T47D (cell line): ENCODE measurements at regions not wholly inside any gene's neighbourhood (a gene's known extent, or its start where the extent isn't known, plus 50 kb on each side); places are given as distances from the start of the nearest gene placed in this dataset.
"Not testable (repeated sequence)": the region's sequence is repeated elsewhere in the genome, so short reads cannot be mapped to it uniquely, and the experiment has no call there.

ENCODE experiments used
- DNase-seq, 2 experiments: peaks; one replicate each; pipeline versions ENCODE4 v3.0.0 to v3.0.0-alpha.2; 2011 to 2012; ENCODE audit warnings: low read depth in 1 of 2, low spot score in 1 of 2
- JUND ChIP-seq: IDR thresholded peaks from 2 replicates; pipeline ENCODE4 v1.6.1; 2012; ENCODE audit warnings: low read depth
- in situ Hi-C: cut with HindIII; loops from 2 replicates; pipeline ENCODE4 v1.10.0; 2016; ENCODE audit warnings: low sequenced_read_pairs, low pct_unique_long_range_greater_than_20kb

DNA sequence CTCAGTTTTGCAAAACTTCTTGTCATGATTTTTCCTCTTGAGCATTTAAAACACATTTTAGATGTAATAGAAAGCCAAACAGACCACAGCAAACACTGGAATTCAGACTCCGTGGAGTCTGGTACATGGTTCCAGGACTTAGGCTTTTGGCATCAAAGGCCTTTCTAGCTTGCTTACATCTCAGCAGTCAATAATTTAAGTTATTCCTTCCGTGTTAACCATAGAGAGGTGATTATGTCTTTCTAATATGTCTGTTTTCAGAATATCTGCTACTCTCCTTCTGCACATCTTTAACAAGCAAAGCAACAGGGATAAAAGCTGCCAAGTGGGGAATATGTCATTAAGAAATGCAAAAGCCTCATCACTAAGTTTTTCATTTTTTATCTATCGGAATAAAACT, 171.7 kb upstream of the CRBN start:
- in situ Hi-C loops: no loop called here

DNA sequence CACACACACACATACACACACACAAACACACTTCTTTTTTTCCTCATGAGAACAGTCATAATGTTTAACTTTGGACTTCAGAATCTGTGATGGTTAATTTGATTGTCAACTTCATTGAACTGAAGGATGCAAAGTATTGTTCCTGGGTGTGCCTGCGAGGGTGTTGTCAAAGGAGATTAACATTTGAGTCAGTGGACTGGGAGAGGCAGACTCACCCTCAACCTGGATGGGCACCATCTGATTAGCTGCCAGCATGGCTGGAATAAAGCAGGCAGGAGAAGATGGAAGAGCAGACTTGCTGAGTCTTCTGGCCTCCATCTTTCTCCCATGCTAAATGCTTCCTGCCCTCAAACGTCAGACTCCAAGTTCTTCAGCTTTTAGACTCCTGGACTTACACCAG, 167.6 kb upstream of the CRBN start:
- DNase-seq, in situ Hi-C loops: not testable (repeated sequence)

More for the DNA sequence above, 171.7 kb upstream of the CRBN start:
- TF ChIP-seq JUND: no peak
- DNase-seq: no peak

DNA sequence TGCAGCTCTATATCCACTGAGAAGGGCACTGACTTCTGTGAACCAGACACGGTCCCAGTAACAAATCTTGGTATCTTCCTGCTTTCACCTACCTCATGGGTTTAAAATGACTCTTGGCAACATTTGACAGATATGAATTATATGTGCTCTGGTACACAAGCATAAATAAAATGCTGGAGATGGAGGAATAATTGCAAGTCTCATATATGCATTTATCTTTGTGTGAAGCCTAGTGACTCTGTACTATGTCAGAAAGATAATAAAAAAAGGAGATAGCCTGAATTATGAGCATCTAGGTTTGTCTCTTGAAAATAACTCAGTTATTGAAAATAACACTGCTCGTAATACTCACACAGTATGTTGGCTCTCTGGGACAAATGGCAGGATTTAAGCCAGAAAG, 167.1 kb upstream of the CRBN start:
- no peak for DNase-seq
- in situ Hi-C loops: no loop called here
- no peak for TF ChIP-seq JUND

DNA sequence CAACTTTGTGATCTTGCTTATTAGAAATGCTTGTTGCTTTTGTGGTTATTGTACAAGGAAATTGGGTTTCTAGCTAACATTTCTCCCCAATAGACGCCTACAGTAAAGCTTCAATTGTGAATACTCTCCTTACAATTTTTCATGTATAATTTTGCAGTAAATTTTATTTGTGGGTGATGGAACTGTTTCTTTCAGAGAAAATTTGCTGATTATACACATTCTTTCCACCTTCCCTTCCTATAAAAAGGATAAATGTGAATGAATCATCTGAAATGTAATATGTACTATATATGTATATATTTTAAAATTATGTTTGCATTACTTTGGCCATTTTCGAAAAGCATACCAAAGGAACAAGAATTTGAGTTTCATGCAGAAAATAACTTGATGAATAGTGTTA, 162.7 kb upstream of the CRBN start:
- in situ Hi-C loops: no loop called here
- no peak for DNase-seq
- TF ChIP-seq JUND: no peak

DNA sequence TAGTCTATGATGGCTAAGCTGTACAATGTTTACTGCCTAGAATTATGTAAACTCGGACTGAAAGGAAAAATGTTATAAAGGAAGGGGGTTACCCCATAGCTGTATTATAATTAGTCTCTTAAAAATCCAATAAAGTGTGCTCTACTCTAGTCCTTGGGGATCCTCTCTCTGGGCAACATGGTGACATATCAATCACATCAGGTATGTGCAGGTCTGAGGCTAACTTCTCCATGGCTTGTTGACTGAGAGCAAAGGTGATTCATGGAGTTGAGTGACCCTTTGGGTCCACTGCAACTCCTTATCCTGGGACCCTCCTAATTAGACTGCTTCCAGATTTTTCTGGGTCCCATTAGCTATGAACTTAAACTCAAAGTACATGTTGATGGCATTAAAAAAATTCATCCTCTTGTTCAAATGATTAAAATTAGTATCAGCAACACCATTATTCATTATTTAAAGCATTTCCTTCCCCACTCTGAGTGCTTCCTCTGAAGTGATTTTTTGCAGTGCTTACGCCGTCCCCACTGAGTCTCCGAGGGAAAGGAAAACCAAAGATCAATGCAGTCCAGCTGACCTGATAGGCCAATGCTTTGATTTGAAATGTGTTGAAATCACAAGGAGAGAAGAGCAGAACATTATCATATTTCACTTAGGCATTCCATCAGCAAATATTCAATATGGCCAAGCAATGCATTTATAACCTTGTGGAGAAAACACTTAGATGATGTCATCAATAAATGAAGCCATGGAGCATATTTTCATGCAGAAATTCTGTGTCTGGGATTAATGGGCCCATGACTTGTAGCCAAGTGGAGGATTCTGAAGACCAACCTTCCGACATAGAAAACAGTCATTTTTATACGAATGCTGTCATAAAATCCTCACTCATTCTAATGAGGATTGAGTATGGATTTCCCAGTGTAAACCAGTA, 161.7 kb upstream of the CRBN start:
- in situ Hi-C loops: no loop called here
- DNase-seq: no peak
- TF ChIP-seq JUND: no peak

DNA sequence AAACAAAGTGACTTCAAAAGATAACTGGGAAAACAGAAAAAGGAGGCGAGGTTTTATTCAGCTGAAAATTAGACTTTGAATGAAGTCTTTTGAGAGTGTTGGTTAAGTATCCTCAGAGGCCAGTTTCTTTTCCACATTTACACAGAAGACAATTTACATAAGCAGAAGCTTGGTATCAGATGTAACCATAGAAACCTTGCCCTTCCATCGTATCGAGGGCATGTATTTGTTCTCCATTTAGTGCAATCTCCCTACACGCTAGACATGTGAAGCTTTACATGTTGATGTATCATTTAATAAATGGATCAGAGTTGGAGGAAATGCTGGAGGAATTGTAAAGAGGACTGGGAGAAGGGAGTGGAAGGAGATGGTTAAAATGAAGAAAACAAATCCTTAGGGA, 161.0 kb upstream of the CRBN start:
- DNase-seq: no peak
- no peak for TF ChIP-seq JUND
- in situ Hi-C loops: no loop called here

DNA sequence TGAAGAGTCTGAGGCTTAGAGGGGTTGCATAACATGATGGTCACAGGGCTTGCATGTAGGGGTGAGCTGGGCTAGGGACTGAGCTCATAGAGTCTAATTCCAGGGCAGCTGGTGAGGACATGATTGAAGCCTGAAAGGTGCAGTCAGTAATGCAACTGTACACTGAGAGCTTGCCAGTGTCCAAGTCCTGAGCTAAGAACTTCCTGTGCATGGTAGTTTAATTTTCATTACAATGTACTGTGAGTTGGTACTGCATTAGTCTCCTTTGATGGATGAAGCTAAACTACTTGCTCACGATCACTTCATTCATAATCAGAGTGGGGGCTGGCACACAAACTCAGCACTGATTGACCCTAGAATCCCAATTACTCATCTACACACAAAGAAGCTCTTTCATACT, 156.4 kb upstream of the CRBN start:
- DNase-seq: no peak
- in situ Hi-C loops: no loop called here
- no peak for TF ChIP-seq JUND

DNA sequence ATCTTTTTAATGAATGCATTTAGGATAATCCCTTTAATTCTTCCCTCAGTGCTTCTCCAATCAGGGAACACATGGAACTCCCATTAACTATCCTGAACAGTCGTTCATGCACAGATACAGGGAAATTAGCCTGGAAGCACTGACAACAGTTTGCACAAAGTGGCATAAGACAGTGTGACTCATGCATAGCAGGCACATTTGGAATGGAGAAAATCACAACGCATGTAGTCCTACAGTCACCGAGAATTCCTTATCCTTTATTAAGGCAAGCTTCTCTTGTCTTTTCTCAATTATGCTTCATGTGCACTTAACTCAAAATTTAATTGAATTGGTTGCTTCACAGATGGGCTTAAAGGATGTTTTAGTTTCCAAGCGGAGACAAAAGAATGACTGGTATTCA, 155.0 kb upstream of the CRBN start:
- no peak for TF ChIP-seq JUND
- no peak for DNase-seq
- in situ Hi-C loops: no loop called here

DNA sequence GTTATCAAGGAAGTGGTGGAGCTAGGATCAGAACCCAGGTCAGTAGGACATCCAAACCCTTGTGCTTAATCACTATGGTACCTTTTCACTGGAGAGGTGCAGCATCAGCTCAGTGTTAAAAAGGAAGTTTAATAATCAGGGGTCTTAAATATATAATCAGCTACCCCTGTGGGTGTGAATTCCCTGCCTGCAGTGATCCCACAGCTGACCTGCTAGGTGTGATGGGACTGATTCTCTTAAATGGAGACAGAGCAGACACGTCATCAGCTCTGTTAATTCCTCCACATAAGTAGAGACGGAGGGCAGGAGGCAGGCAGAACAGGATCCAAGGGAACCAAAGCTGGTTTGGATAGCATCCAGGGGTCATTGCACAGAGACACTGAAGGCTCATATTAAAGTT, 154.1 kb upstream of the CRBN start:
- in situ Hi-C loops: no loop called here
- no peak for DNase-seq
- no peak for TF ChIP-seq JUND

DNA sequence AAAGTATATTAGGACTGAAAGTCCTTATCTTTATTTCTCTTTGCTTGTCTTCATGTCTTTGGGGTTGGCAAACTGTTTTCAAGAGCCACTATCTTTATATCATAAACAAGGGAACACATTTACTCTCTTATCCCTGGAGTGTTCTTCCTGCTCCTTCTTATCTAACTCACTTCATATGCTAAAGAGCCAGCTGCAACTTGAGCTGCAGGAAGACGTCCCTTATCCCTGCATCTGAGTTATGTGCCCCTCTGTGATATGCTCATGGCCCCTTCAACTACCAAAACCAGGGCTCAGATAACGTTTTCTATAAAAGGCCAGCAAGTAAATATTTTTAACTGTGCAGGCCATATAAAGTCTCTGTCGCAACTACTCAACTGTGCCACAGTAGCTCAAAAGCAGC, 137.0 kb upstream of the CRBN start:
- TF ChIP-seq JUND: no peak
- DNase-seq: no peak
- in situ Hi-C loops: no loop called here

DNA sequence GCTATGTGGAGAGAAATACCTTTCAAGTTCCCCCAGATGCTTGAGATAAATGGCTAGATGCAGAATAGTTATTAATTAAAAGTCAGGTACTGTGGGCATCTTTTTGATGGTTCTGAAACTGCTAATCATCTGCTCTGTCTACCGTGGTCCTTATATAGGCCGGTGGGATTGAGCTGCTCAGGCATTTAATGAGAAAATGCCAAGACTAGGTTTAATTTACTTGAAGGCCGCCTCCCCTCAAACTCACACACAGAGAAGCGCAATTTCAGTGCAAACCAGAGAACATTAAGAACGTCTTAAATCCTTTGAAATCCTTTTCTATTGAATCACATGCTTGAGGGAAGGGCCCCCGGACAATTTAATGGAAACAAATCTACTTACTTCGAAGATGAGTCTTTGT, 136.4 kb upstream of the CRBN start:
- in situ Hi-C loops: no loop called here
- no peak for DNase-seq
- no peak for TF ChIP-seq JUND

DNA sequence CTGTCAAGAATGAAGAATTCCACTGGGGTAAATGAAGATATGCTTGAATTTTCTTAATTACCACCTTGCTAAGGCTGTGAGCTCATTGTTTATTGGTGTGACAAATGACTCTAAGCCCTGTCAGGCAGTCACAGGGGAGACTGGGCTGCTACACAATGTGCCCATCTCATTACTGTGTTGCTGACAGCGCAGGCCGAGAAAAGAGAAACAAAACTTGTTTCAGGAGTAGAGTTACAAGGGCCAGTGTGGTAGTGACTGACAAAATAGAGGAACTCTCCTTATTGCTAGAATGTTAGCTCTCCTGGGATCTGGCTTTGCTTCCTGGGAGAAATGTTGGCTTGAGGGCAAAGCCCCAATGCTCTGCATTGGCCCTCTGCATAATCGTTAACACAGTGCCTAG, 130.4 kb upstream of the CRBN start:
- no peak for TF ChIP-seq JUND
- in situ Hi-C loops: no loop called here
- no peak for DNase-seq

DNA sequence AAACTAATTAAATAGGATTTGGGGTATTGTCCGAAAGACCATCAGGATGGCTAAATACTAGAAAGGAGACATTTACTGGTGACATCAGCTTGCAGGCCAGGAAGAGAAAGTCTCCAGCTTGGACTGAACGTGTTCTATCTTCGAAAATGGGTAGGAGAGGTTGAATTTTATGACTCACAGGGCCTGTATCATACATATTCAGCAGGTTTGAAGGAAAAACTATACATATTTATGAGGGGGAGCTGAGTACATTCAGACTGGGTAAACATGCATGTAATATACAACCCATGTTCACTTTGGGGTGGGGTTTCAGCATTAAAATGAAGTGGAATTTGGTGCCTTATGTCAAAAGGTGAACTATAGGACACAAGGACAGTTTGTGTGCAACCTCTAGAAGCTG, 129.3 kb upstream of the CRBN start:
- no peak for DNase-seq
- in situ Hi-C loops: no loop called here
- TF ChIP-seq JUND: no peak

DNA sequence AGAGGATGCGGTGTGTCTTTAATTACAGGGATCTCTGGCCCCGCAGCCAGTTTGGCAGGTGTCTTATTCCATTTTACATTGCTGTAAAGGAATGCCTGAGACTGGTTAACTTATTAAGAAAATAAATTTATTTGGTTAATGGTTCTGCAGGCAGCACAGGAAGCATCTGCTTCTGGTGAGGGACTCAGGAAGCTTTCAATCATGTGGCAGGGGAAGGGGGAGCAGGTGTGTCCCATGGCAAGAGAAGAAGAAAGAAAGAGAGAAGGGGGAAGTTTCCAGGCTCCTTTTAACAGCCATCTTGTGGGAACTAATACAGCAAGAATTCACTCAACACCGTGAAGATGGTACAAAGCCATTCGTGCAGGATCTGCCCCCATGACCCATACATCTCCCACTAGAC, 128.0 kb upstream of the CRBN start:
- in situ Hi-C loops: no loop called here
- TF ChIP-seq JUND: no peak
- DNase-seq: no peak
